ENCODE measurements at regions not wholly inside any gene's neighbourhood (a gene's known extent, or its start where the extent isn't known, plus 50 kb on each side); places are given as distances from the start of the nearest gene placed in this dataset.

- DNase-seq = no peak
Observed at GRCh38 chr1:172810480-172811175, 151.7 kb downstream of the FASLG start.

DNA sequence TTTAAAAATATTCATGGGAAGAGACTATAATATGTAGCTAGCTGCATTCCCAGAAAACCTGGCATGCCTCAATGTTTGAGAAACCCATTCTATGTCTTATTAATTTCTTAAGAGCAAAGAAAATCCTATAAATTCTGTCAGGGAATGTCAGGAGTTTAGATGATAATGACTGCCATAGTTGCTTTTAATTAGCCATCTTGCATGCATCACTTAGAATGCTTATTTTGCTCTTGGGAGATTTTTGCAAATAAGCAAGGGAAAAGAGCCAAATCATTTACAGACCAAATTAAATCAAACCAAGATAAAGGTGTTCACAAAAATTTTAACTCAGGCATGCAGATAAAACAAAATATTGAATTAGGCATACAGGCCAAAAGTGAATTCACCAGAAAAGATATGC, 152.8 kb downstream of the FASLG start:
- DNase-seq = no peak

GRCh38 chr1:172812118-172812517, 153.2 kb downstream of the FASLG start:
- no peak for DNase-seq

DNA sequence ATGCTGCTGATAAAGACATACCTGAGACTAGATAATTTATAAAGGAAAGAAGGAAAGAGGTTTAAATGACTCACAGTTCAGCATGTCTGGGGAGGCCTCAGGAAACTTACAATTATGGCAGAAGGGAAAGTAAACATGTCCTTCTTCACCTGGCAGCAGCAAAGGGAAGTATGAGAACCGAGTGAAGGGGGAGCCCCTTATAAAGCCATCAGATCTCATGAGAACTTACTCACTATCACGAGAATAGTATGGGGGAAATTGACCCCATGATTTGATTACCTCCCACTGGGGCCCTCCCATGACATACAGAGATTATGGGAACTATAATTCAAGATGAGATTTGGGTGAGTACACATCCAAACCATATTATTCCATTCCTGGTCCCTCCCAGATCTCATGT, 154.4 kb downstream of the FASLG start:
- DNase-seq = no peak

- DNase-seq = no peak
Observed at GRCh38 chr1:172814428-172814827, 155.5 kb downstream of the FASLG start.

DNA sequence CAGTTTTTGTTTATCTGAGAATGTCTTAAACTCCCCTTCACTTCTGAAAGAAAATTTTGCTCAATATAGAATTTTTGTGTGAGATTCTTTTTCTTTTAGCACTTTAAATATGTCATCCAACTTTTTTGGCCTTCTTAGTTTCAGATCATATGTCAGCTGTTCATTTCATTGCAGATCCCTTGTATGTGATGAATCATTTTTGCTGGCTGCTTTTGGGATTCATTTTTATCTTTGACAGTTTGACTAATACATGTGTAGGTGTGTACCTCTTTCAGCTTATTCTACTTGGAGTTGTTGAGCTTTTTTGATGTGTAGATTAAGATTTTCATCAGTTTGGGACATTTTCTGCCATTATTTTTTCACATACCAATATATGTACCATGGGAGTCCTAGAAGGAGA, 156.8 kb downstream of the FASLG start:
- no peak for DNase-seq

GRCh38 chr1:172818841-172819527, 160.1 kb downstream of the FASLG start:
- no peak for DNase-seq

DNA sequence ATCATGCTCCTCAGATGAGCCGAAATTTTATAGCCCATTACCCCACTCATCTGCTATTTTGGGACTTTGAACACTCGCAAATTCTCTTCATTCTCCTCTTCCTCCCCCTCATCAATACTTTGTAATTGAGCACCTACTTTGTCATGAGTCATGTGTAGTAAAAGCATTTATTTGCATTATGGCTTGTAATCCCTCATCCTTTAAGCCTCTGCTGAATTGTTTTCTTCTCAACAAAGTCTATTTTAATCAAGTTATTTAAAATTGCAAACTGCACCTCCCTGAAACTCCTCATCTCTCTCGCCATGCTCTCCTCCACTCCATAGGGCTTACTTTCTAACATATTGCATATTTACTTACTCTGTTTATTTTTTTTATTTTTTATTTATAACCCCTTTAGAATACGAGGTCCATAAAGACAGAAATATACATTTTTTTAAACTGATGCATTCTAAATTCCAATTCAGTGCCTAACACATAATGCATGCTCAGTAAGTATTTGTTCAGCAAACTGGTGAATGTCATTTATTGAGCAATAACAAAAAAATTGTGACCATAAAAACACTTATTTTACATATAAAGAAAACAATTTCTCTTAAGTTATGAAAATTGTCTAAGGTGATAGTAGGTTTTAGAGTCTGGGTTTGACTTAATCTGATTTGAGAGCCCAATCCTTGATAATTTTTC, 161.7 kb downstream of the FASLG start:
- no peak for DNase-seq

- DNase-seq = no peak
Observed at GRCh38 chr1:172821609-172822274, 162.8 kb downstream of the FASLG start.

GRCh38 chr1:172822886-172823285, 164.0 kb downstream of the FASLG start:
- DNase-seq = no peak

- DNase-seq = no peak
Observed at GRCh38 chr1:172823534-172823933, 164.6 kb downstream of the FASLG start.

DNA sequence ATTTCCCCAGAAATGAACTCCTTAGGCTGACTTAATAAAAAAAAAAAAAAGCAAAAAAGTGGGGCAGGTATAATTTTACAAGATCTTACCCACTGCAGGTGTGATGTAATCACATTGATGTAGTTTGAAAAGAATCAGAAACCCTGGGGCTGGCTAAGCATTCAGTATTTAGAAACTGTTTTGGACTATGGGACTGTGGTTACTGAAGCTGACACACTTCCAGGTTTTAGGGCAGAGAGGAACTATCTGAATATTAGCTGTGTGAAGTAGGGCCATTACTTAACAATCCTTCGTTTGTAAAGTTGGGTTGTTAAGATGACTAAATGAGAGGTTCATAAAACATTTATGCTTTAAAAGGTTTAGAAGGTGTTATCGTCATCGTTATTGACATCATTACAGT, 165.3 kb downstream of the FASLG start:
- DNase-seq = no peak

DNA sequence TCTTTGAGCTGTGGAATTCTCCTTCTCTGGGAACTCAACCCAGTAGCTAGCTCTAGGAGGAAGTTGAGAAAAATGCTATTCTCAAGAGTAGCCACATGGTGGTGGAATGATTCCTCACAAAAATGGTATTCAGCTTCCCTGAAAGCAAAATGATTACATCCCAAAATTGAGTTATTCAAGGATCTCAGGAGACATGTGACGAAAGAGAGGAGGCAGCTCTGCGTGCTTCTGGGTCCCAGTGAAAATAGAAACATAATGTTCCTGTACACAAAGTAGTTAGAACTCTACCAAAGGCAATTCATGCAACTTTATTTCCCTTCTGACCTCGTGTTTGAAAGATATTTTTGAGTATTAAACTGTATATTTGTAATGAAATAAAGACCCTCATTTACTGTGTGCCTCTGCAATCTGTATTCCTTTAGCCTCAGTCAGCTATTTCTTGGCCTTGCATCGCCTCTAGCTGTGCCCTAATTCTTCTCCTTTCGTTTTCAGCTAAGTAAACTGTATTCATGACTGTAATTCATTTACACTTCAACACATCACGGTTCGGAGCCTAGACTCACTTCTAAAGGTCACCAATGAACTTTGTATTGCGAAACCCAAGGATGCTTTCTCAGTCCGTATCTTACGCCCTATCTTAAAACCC, 167.3 kb downstream of the FASLG start:
- DNase-seq = peak; percentile 22 to 49

DNA sequence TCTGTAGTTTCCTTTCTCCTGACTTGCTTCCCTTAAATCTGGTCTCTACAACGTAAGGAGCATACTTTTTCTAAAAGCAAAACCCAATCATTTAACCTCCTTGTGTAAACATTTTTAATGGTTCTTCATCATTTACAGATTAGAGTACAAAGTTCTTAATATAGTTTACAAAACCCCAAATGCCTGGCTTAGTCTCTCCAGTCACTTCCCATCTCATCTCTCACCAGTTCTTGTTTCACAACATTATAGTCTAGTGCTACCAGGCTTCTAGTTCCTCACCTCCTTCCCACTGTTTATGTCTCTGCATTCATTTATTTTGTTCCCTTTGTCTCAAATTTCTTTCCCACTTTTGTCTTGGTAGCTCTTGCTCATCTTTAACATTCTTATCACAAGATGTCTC, 168.4 kb downstream of the FASLG start:
- DNase-seq = no peak

DNA sequence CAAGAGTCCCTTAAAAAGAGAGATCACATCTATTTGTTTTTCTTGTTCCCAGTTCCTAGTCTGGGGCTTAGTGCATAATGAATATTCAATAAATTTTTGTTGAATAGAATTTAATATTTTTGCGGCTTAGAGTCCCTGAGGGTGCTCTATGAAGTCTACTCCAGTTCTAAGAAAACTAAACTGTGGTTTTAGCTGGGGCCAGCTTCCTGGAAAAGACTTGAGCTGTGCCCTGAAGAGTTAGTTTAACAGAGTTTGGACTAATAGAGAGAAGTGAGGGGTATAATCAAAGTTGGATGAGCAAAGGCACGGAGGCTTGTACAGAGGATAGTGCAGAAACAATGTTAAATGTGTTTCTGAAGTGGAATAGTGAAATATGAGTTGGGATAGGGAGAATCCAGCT, 168.9 kb downstream of the FASLG start:
- no peak for DNase-seq

DNA sequence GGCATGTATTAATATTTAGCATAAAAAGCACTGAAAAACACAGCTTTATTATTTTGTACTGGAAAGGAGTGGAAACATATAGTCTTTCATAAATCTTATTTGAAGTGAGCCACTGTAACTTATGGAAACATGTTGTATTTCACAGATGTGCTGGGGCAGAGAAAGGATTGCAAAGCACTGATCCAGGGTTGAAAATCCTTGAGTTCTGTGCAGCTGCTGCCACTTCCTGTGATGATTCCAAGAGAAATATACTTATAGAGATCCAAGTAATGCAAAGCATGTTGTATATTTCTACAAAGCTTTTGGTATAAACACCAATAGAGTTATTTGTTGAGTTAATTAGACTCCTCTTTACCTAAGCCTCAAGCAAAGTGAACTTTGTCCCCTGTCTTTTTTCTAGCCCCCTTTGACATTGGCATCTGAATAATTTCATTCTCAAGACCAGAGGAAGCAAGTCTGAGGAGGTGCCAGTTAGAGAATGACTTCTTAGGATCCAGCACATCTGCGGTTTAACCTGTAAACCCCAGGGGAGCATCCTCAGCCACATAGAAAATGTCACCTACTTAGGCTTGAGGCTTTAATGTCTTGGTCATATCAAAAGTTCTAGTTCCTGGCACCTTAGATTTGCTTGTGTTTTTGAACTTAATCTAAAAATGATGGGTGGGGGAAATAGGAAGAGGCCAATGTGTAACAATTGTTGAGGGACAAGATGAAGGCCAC, 173.3 kb downstream of the FASLG start:
- DNase-seq = no peak

- no peak for DNase-seq
Observed at GRCh38 chr1:172833954-172834353, 175.1 kb downstream of the FASLG start.

GRCh38 chr1:172834609-172835008, 175.7 kb downstream of the FASLG start:
- DNase-seq = no peak

- no peak for DNase-seq
Observed at GRCh38 chr1:172835834-172836233, 176.9 kb downstream of the FASLG start.

- DNase-seq = no peak
Observed at GRCh38 chr1:172837816-172838679, 179.1 kb downstream of the FASLG start.

DNA sequence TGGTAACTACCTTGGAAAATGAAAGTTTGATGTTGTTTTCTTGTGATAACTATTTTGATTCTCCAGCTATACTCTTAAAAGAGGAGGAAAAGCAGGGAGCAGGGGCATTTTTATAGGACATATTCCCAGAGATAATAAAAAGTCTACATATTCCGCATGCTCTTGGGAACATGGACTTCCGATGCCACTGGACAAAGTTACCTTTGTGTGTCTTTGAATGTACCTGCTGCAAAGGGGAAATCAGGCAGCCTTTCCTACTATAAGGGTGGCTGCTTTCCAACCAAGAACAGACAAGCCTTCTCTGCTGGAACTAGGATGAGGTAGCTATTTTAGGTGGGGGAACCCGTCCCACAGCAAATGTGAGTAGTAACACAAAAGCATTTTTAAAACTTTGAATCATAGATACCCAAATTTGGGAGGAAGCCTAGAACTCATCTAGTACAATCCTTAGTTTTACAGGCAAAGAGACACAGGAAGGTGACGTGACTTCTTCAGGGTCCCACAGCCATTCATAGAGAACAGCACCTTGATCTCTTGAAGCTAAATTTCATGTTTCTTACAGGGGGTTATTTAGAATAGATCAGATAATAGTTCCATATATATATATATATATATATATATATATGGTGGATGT, 179.9 kb downstream of the FASLG start:
- DNase-seq = no peak
